ENCODE measurements at regions not wholly inside any gene's neighbourhood (a gene's known extent, or its start where the extent isn't known, plus 50 kb on each side); places are given as distances from the start of the nearest gene placed in this dataset.

- no peak overlapping the region for H2BK20ac ChIP-seq (ENCODE audit: low read depth, low read length)
- TF ChIP-seq SMC3 (IDR thresholded peaks at IDR 0.05; ENCODE audit: low read depth, low read length) (no peak), MAFK (IDR thresholded peaks at IDR 0.05; ENCODE audit: low read depth, low read length) (no peak), MAZ (IDR thresholded peaks at IDR 0.05; ENCODE audit: borderline replicate concordance, low read depth, low read length) (no peak), ELK1 (IDR thresholded peaks at IDR 0.05; ENCODE audit: borderline replicate concordance, low read depth, low read length) (no peak), USF2 (IDR thresholded peaks at IDR 0.05; ENCODE audit: low read depth, low read length) (no peak), RAD21 (IDR thresholded peaks at IDR 0.05; ENCODE audit: low read length) (no peak), RFX5 (IDR thresholded peaks at IDR 0.05; ENCODE audit: low read depth, low read length) (no peak), CEBPB (IDR thresholded peaks at IDR 0.05; ENCODE audit: low read depth, low read length) (no peak), CHD1 (IDR thresholded peaks at IDR 0.05; ENCODE audit: low read depth, low read length) (no peak), FOS (IDR thresholded peaks at IDR 0.05; ENCODE audit: low read depth, low read length) (no peak), NFE2L2 (IDR thresholded peaks at IDR 0.05; ENCODE audit: low read depth, low read length) (no peak), POLR2A (IDR thresholded peaks at IDR 0.05; ENCODE audit: low read depth, low read length) (no peak), MXI1 (IDR thresholded peaks at IDR 0.05; ENCODE audit: borderline replicate concordance, low read depth, low read length) (no peak), BHLHE40 (IDR thresholded peaks at IDR 0.05; ENCODE audit: low read depth, low read length) (no peak), CTCF (conservative IDR thresholded peaks at IDR 0.05; ENCODE audit: low read depth, low read length) (no peak), RCOR1 (IDR thresholded peaks at IDR 0.05; ENCODE audit: insufficient replicate concordance, low read length) (no peak)
- no peak overlapping the region for H3K18ac ChIP-seq (ENCODE audit: low read depth, low read length)
- no peak overlapping the region for H2BK15ac ChIP-seq (ENCODE audit: low read depth, low read length)
- no peak overlapping the region for H2AFZ ChIP-seq (replicated peaks; ENCODE audit: low read length, poor library complexity)
- no peak overlapping the region for H4K5ac ChIP-seq (ENCODE audit: low read depth, low read length)
- H2BK5ac ChIP-seq (ENCODE audit: low read depth, low read length, poor library complexity, severe bottlenecking): no peak overlapping the region
- H3K9ac ChIP-seq (ENCODE audit: low read depth, low read length): no peak overlapping the region
- no peak overlapping the region for H3K23ac ChIP-seq (ENCODE audit: low read depth, low read length)
- no peak overlapping the region for H3K4me3 ChIP-seq (ENCODE audit: insufficient read depth, low read depth, low read length)
- H3K56ac ChIP-seq (ENCODE audit: extremely low read depth, insufficient read depth, low read length): no peak overlapping the region
- no peaks in the 10 kb centered on the region for H3K4me1 ChIP-seq (ENCODE audit: control insufficient read depth, insufficient read depth, low read length)
- POLR2A ChIA-PET (ENCODE audit: unreplicated experiment): no interaction called here
- BruUV-seq (replicated peaks): no TSS peak
- no peaks in the 10 kb centered on the region for H3K79me1 ChIP-seq (ENCODE audit: low read depth in 1 of 2, low read length in 2 of 2)
- H2BK120ac ChIP-seq (ENCODE audit: low read depth, low read length): no peak overlapping the region
- H4K8ac ChIP-seq (ENCODE audit: low read depth in 2 of 2, low read length in 2 of 2): no peak overlapping the region
- no peak overlapping the region for H3K4ac ChIP-seq (ENCODE audit: low read depth, low read length)
- H4K91ac ChIP-seq (ENCODE audit: insufficient read depth, low read depth, low read length): no peak overlapping the region
- H3K4me2 ChIP-seq (ENCODE audit: low read depth, low read length): no peak overlapping the region
- CTCF ChIA-PET: no interaction called here
- no peaks in the 10 kb centered on the region for H4K20me1 ChIP-seq (ENCODE audit: insufficient read depth, low read length)
- ATAC-seq (ENCODE audit: low read depth) (no peak), DNase-seq (no peak)
- intact Hi-C loops (cut with micrococcal nuclease) (no loop called here), dilution Hi-C loops (cut with HindIII; ENCODE audit: low sequenced_read_pairs, unreplicated experiment) (no loop called here), in situ Hi-C loops (cut with MboI; ENCODE audit: low sequenced_read_pairs) (no loop called here)
- no peak overlapping the region for H3K27ac ChIP-seq (ENCODE audit: insufficient read depth, low read length)
- no peak overlapping the region for H2AK9ac ChIP-seq (replicated peaks; ENCODE audit: low read depth, low read length, poor library complexity)
- H3K9me1 ChIP-seq (ENCODE audit: insufficient read depth, low read length): no peaks in the 10 kb centered on the region
- H3K36me3 ChIP-seq (ENCODE audit: control insufficient read depth, insufficient read depth, low read length): no peaks in the 10 kb centered on the region
- H3K14ac ChIP-seq (replicated peaks; ENCODE audit: low read depth, low read length): no peak overlapping the region
- no peak overlapping the region for H2AK5ac ChIP-seq (ENCODE audit: low read depth, low read length)
- H3K9me3 ChIP-seq (ENCODE audit: control insufficient read depth, insufficient read depth, low read length): no peaks in the 10 kb centered on the region
- no CpG with 5 or more reads among the region's 4 CpGs for WGBS, 2 experiments (ENCODE audit: extremely low coverage in 2 of 2, insufficient read length in 1 of 2)
- H3K27me3 ChIP-seq (ENCODE audit: control insufficient read depth, insufficient read depth, low read length): no peaks in the 10 kb centered on the region
Measured at GRCh38 chr14:29351996-29352705, 575.5 kb downstream of the PRKD1 start.

Data from IMR-90 (cell line).